Fibroblast of lung (primary cell): ENCODE measurements at regions not wholly inside any gene's neighbourhood (a gene's known extent, or its start where the extent isn't known, plus 50 kb on each side); places are given as distances from the start of the nearest gene placed in this dataset.

Source experiments
- DNase-seq, 2 donors: peaks; one replicate each; pipeline versions ENCODE4 v3.0.0 to v3.0.0-alpha.2; 2010; ENCODE audit warnings: low read depth in 2 of 2
- H2AFZ ChIP-seq: 2 replicates; pipeline ENCODE4 v1.5.1; 2012; ENCODE audit warnings: low read length, control low read depth, inconsistent platforms
- H3K27ac ChIP-seq: 2 replicates; pipeline ENCODE4 v1.5.1; 2011; ENCODE audit warnings: low read length, control low read depth; ENCODE audit not compliant: insufficient read depth
- H3K27me3 ChIP-seq: 2 replicates; pipeline ENCODE4 v1.5.1; 2011; ENCODE audit warnings: mild to moderate bottlenecking, low read length; ENCODE audit not compliant: control insufficient read depth, insufficient read depth
- H3K36me3 ChIP-seq: 2 replicates; pipeline ENCODE4 v1.5.1; 2011; ENCODE audit warnings: low read length; ENCODE audit not compliant: control insufficient read depth, insufficient read depth
- H3K4me1 ChIP-seq: 2 replicates; pipeline ENCODE4 v1.5.1; 2011; ENCODE audit warnings: low read length; ENCODE audit not compliant: control insufficient read depth, insufficient read depth; ENCODE audit errors: extremely low read depth
- H3K4me2 ChIP-seq: 2 replicates; pipeline ENCODE4 v1.5.1; 2011; ENCODE audit warnings: low read length, control low read depth; ENCODE audit not compliant: insufficient read depth; ENCODE audit errors: extremely low read depth
- H3K4me3 ChIP-seq, 4 experiments: fragments of 200-600 bp in 1 of 4; sonication (generic) in 1 of 4; replicated peaks in 1 of 4; 2 replicates each; pipeline ENCODE4 v1.5.1; 2011 to 2016; ENCODE audit warnings: low read length in 4 of 4, low read depth in 3 of 4, mild to moderate bottlenecking in 3 of 4, control low read depth in 2 of 4, inconsistent platforms in 1 of 4, mixed read lengths in 1 of 4; ENCODE audit not compliant: insufficient read depth in 1 of 4; ENCODE audit errors: control extremely low read depth in 1 of 4
- H3K79me2 ChIP-seq: 2 replicates; pipeline ENCODE4 v1.5.1; 2012; ENCODE audit warnings: mild to moderate bottlenecking, low read length, inconsistent platforms; ENCODE audit not compliant: control insufficient read depth, insufficient read depth
- H3K9ac ChIP-seq: 2 replicates; pipeline ENCODE4 v1.5.1; 2011; ENCODE audit warnings: mild to moderate bottlenecking, low read length, control low read depth; ENCODE audit not compliant: insufficient read depth
- H3K9me3 ChIP-seq: 2 replicates; pipeline ENCODE4 v1.5.1; 2012; ENCODE audit warnings: low read depth, low read length; ENCODE audit not compliant: control insufficient read depth, insufficient read depth
- H4K20me1 ChIP-seq: 2 replicates; pipeline ENCODE4 v1.5.1; 2011; ENCODE audit warnings: low read length; ENCODE audit not compliant: control insufficient read depth, insufficient read depth; ENCODE audit errors: extremely low read depth
- CTCF ChIP-seq, 2 donors: IDR thresholded peaks in 1 of 2; conservative IDR thresholded peaks in 1 of 2; 1 replicate in 1 of 2; 2 replicates in 1 of 2; pipeline ENCODE4 v1.5.1; 2011 to 2012; ENCODE audit warnings: low read length in 2 of 2, control low read depth in 1 of 2, inconsistent platforms in 1 of 2, low read depth in 1 of 2, mild to moderate bottlenecking in 1 of 2
- EZH2 ChIP-seq: IDR thresholded peaks from 2 replicates; pipeline ENCODE4 v1.5.1; 2012; ENCODE audit warnings: low read length, control low read depth, mild to moderate bottlenecking; ENCODE audit errors: missing control alignments

DNA sequence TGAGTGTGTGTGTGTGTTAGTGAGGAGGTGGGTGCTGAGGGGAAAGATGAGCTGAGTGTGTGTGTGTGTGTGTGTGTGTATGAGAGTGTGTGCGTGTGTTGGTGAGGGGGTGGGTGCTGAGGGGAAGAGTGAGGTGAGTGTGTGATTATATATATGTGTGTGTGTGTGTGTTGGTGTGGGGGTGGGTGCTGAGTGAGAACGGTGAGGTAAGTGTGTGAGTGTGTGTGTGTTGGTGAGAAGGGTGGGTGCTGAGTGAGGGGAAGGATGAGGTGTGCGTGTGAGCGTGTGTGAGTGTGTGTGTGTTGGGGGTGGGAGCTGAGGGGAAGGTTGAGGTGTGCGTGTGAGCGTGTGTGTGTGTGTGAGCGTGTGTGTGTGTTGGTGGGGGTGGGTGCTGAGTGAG lies 322.0 kb upstream of the NT5C1B start:
- TF ChIP-seq CTCF (conservative IDR thresholded peaks at IDR 0.05 in 1 of 2, IDR thresholded peaks at IDR 0.05 in 1 of 2; ENCODE audit: low read depth in 1 of 2, low read length in 2 of 2) (no peak), EZH2 (no peak)
- H3K79me2 ChIP-seq: no peaks in the 10 kb centered on the region
- H3K4me1 ChIP-seq: peaks cover 9% of the 10 kb centered on the region
- no peaks in the 10 kb centered on the region for H4K20me1 ChIP-seq
- no peaks in the 10 kb centered on the region for H3K9me3 ChIP-seq
- peak overlapping the region; percentile 14 for H2AFZ ChIP-seq
- H3K27me3 ChIP-seq: no peaks in the 10 kb centered on the region
- DNase-seq: no peak
- H3K4me2 ChIP-seq: peak overlapping the region; percentile 66
- no peaks in the 10 kb centered on the region for H3K36me3 ChIP-seq
- H3K27ac ChIP-seq: peak overlapping the region; percentile 72
- H3K9ac ChIP-seq: peak overlapping the region; percentile 28
- no peak overlapping the region for H3K4me3 ChIP-seq

- no peaks in the 10 kb centered on the region for H3K36me3 ChIP-seq
- H3K4me1 ChIP-seq: peaks cover 9% of the 10 kb centered on the region
- no peaks in the 10 kb centered on the region for H3K9me3 ChIP-seq
- H3K4me2 ChIP-seq: peak overlapping the region; percentile 66
- H3K27me3 ChIP-seq: no peaks in the 10 kb centered on the region
- no peak overlapping the region for H3K4me3 ChIP-seq
- DNase-seq: peak; percentile 75 to 85
- H4K20me1 ChIP-seq: no peaks in the 10 kb centered on the region
- no peak overlapping the region for H3K9ac ChIP-seq
- H2AFZ ChIP-seq: no peak overlapping the region
- H3K79me2 ChIP-seq: no peaks in the 10 kb centered on the region
- TF ChIP-seq EZH2 (no peak), CTCF (conservative IDR thresholded peaks at IDR 0.05 in 1 of 2, IDR thresholded peaks at IDR 0.05 in 1 of 2; ENCODE audit: low read depth in 1 of 2, low read length in 2 of 2) (no peak)
- H3K27ac ChIP-seq: peak overlapping the region; percentile 72
Observed at GRCh38 chr2:18910843-18911242, 321.5 kb upstream of the NT5C1B start.

- TF ChIP-seq EZH2 (no peak), CTCF (conservative IDR thresholded peaks at IDR 0.05 in 1 of 2, IDR thresholded peaks at IDR 0.05 in 1 of 2; ENCODE audit: low read depth in 1 of 2, low read length in 2 of 2) (no peak)
- H3K9me3 ChIP-seq: no peaks in the 10 kb centered on the region
Observed at GRCh38 chr2:18907937-18908336, 318.6 kb upstream of the NT5C1B start.

More at GRCh38 chr2:18907937-18908336, 318.6 kb upstream of the NT5C1B start:
- no peak overlapping the region for H3K9ac ChIP-seq
- no peaks in the 10 kb centered on the region for H3K27me3 ChIP-seq
- no peaks in the 10 kb centered on the region for H3K36me3 ChIP-seq
- peaks cover 9% of the 10 kb centered on the region for H3K4me1 ChIP-seq
- H3K27ac ChIP-seq: no peak overlapping the region
- H4K20me1 ChIP-seq: no peaks in the 10 kb centered on the region
- no peaks in the 10 kb centered on the region for H3K79me2 ChIP-seq
- H2AFZ ChIP-seq: no peak overlapping the region
- no peak overlapping the region for H3K4me2 ChIP-seq
- DNase-seq: no peak
- no peak overlapping the region for H3K4me3 ChIP-seq
